Germinal center (tissue), 1 donor: ENCODE measurements at regions not wholly inside any gene's neighbourhood (a gene's known extent, or its start where the extent isn't known, plus 50 kb on each side); places are given as distances from the start of the nearest gene placed in this dataset.
"Not testable (repeated sequence)": the region's sequence is repeated elsewhere in the genome, so short reads cannot be mapped to it uniquely, and the experiment has no call there.

Source experiments
- DNase-seq: peaks from one replicate; pipeline ENCODE4 v3.0.0; 2012; ENCODE audit warnings: mixed read lengths, low spot score

- not testable (repeated sequence) for DNase-seq
These were observed 863.9 kb upstream of the DEFB115 start for GRCh38 chr20:30393523-30393922.

- DNase-seq, result not testable (repeated sequence)
These were observed 860.4 kb upstream of the DEFB115 start for GRCh38 chr20:30397111-30397510.

DNA sequence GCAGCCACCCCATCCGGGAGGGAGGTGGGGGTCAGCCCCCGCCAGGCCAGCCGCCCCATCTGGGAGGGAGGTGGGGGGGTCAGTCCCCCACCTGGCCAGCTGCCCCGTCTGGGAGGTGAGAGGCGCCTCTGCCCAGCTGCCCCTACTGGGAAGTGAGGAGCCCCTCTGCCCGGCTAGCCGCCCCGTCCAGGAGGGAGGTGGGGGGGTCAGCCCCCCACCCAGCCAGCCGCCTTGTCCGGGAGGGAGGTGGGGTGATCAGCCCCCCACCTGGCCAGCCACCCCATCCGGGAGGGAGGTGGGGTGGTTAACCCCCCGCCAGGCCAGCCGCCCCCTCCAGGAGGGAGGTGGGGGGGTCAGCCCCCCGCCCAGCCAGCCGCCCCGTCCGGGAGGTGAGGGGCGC is 852.4 kb upstream of the DEFB115 start:
- DNase-seq, result not testable (repeated sequence)

DNA sequence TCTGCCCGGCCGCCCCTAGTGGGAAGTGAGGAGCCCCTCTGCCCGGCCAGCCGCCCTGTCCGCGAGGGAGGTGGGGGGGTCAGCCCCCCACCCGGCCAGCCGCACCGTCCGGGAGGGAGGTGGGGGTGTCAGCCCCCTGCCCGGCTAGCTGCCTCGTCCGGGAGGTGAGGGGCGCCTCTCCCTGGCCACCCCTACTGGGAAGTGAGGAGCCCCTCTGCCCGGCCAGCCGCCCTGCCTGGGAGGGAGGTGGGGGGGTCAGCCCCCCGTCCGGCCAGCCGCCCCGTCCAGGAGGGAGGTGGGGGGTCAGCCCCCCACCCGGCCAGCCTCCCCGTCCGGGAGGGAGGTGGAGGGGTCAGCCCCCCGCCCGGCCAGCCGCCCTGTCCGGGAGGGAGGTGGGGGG is 851.9 kb upstream of the DEFB115 start:
- DNase-seq, result not testable (repeated sequence)

DNA sequence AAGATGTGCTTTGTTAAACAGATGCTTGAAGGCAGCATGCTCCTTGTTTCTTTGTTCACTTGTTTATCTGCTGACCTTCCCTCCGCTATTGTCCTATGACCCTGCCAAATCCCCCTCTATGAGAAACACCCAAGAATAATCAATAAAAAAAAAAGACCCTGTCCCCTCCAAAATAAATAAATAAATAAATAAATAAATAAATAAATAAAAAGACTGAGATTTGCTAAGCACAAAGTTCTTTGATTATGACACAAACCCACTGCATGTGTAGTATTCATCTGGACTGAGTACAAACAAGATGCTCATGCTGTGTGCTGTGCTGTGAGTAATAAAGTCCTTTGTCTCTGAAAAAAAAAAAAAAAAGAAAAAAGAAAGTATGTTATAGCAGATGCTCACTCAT is 851.1 kb upstream of the DEFB115 start:
- DNase-seq, result not testable (repeated sequence)

- DNase-seq, result no peak
These were observed 844.5 kb upstream of the DEFB115 start for GRCh38 chr20:30412972-30413371.

GRCh38 chr20:30417387-30417786 is 840.1 kb upstream of the DEFB115 start:
- DNase-seq, result not testable (repeated sequence)

DNA sequence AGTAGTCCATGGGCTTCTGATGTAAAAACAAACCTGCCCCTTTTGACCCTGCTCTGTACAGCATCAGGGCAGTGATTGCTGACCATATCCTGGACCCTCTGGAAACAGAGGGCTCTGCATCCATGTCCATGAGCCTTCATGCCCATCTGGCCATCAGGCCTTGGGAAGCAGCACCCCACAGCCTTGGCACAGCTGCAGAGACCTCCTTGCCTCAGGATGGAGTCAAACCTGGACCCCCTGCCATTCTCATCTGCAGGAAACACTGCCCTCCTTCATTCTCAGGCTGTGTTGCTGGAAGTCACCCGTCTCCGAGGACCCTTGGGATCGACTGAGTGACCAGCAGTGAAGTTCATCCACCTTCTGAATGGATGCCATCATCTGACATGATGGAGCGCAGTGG is 839.1 kb upstream of the DEFB115 start:
- DNase-seq, result not testable (repeated sequence)

- DNase-seq, result no peak
These were observed 838.0 kb upstream of the DEFB115 start for GRCh38 chr20:30419466-30419865.

GRCh38 chr20:30419871-30420420 is 837.5 kb upstream of the DEFB115 start:
- not testable (repeated sequence) for DNase-seq
